B cell (primary cell): ENCODE measurements at regions not wholly inside any gene's neighbourhood (a gene's known extent, or its start where the extent isn't known, plus 50 kb on each side); places are given as distances from the start of the nearest gene placed in this dataset.

Experiments used
- ATAC-seq: fragments of 200-7000 bp; cut with Tn5 transposase; one replicate; pipeline ENCODE4 v1.10.0; 2021; ENCODE audit warnings: low read depth, mild to moderate bottlenecking, moderate number of reproducible peaks, moderate library complexity
- CTCF ChIA-PET: fragments of 350-600 bp; sonication (Branson Sonifier 250); formaldehyde crosslinking; loops from one replicate; lab custom pipeline; 2021; ENCODE audit warnings: antibody characterized with exemption, inconsistent platforms; lab: Charles Lee
- POLR2A ChIA-PET: fragments of 350-600 bp; sonication (Branson Sonifier 250); formaldehyde crosslinking; loops from one replicate; lab custom pipeline; 2021; ENCODE audit warnings: antibody characterized with exemption; lab: Charles Lee
- DNase-seq: peaks from one replicate; pipeline ENCODE4 v3.0.0; 2013
- H2AFZ ChIP-seq: 2 replicates; pipeline ENCODE4 v1.6.1; 2012; ENCODE audit warnings: mild to moderate bottlenecking, low read depth, low read length; ENCODE audit not compliant: insufficient read depth, poor library complexity, severe bottlenecking
- H3K27ac ChIP-seq, 2 donors: 1 replicate in 1 of 2; 2 replicates in 1 of 2; pipeline ENCODE4 v1.5.1; 2012 to 2013; ENCODE audit warnings: low read length in 2 of 2, mild to moderate bottlenecking in 2 of 2, moderate library complexity in 1 of 2
- H3K27me3 ChIP-seq, 4 experiments: fragments of 200-600 bp in 1 of 4; sonication (generic) in 1 of 4; replicated peaks in 1 of 4; 1 replicate in 2 of 4; 2 replicates in 2 of 4; pipeline versions ENCODE4 v1.6.1 to v1.7.0; 2013 to 2016; ENCODE audit warnings: low read length in 3 of 4, mild to moderate bottlenecking in 2 of 4, mixed read lengths in 1 of 4, moderate library complexity in 1 of 4; ENCODE audit not compliant: insufficient read depth in 4 of 4, control insufficient read depth in 3 of 4; ENCODE audit errors: control extremely low read depth in 1 of 4
- H3K36me3 ChIP-seq, 2 experiments: replicated peaks in 1 of 2; 1 replicate in 1 of 2; 2 replicates in 1 of 2; pipeline versions ENCODE4 v1.6.1 to v1.7.1; 2013; ENCODE audit warnings: low read length in 1 of 2; ENCODE audit not compliant: insufficient read depth in 2 of 2, control insufficient read depth in 1 of 2; ENCODE audit errors: control extremely low read depth in 1 of 2, extremely low read depth in 1 of 2
- H3K4me1 ChIP-seq, 2 donors: fragments of 200-600 bp in 1 of 2; sonication (generic) in 1 of 2; 1 replicate in 1 of 2; 2 replicates in 1 of 2; pipeline versions ENCODE4 v1.5.1 to v1.6.1; 2013 to 2017; ENCODE audit warnings: low read length in 2 of 2; ENCODE audit not compliant: control insufficient read depth in 2 of 2, insufficient read depth in 2 of 2
- H3K4me2 ChIP-seq: replicated peaks from 2 replicates; pipeline ENCODE3; 2012; ENCODE audit warnings: mild to moderate bottlenecking, low read depth, low read length; ENCODE audit not compliant: poor library complexity, severe bottlenecking
- H3K4me3 ChIP-seq, 5 experiments: fragments of 200-600 bp in 1 of 5; sonication (generic) in 1 of 5; 1 replicate in 3 of 5; 2 replicates in 2 of 5; pipeline versions ENCODE4 v1.5.1 to v1.7.0; 2011 to 2016; ENCODE audit warnings: low read length in 4 of 5, mild to moderate bottlenecking in 4 of 5, low read depth in 2 of 5, control low read depth in 1 of 5, moderate library complexity in 1 of 5; ENCODE audit not compliant: insufficient read depth in 1 of 5; ENCODE audit errors: control extremely low read depth in 1 of 5, extremely low read depth in 1 of 5
- H3K79me2 ChIP-seq: fragments of 200-600 bp; sonication (generic); one replicate; pipeline ENCODE4 v1.6.0; 2016; ENCODE audit warnings: low read length; ENCODE audit not compliant: control insufficient read depth, insufficient read depth
- H3K9ac ChIP-seq: fragments of 200-600 bp; sonication (generic); 2 replicates; pipeline ENCODE4 v1.6.1; 2017; ENCODE audit warnings: mild to moderate bottlenecking, low read length, moderate library complexity
- H3K9me3 ChIP-seq, 3 donors: one replicate each; pipeline versions ENCODE4 v1.6.1 to v1.7.1; 2013; ENCODE audit warnings: low read length in 2 of 3; ENCODE audit not compliant: control insufficient read depth in 2 of 3, insufficient read depth in 1 of 3; ENCODE audit errors: control extremely low read depth in 1 of 3
- H4K20me1 ChIP-seq: 2 replicates; pipeline ENCODE4 v1.6.0; 2012; ENCODE audit warnings: mild to moderate bottlenecking, low read length; ENCODE audit not compliant: insufficient read depth, control insufficient read depth, poor library complexity, severe bottlenecking
- H3K27ac Mint-ChIP-seq: one replicate; pipeline ENCODE4 v1.8.0; 2021; ENCODE audit warnings: mixed read lengths
- H3K27me3 Mint-ChIP-seq: one replicate; pipeline ENCODE4 v1.8.0; 2021; ENCODE audit warnings: mixed read lengths
- H3K4me1 Mint-ChIP-seq: one replicate; pipeline ENCODE4 v1.8.0; 2021; ENCODE audit warnings: mixed read lengths
- H3K4me3 Mint-ChIP-seq: one replicate; pipeline ENCODE4 v1.8.0; 2021; ENCODE audit warnings: mixed read lengths
- H3K9me3 Mint-ChIP-seq: one replicate; pipeline ENCODE4 v1.8.0; 2022; ENCODE audit warnings: mixed read lengths; ENCODE audit not compliant: insufficient read depth
- CTCF ChIP-seq: fragments of 200-600 bp; IDR thresholded peaks from one replicate; pipeline ENCODE4 v1.8.0; 2022; ENCODE audit warnings: antibody characterized with exemption, mild to moderate bottlenecking
- EZH2 ChIP-seq: IDR thresholded peaks from 2 replicates; pipeline ENCODE4 v1.6.1; 2012; ENCODE audit warnings: borderline replicate concordance, low read depth, mild to moderate bottlenecking, moderate library complexity, low read length; ENCODE audit not compliant: insufficient read depth, poor library complexity, severe bottlenecking
- WGBS: methylation state at CpG from one replicate; pipeline ENCODE4 v1.1.5; 2013; ENCODE audit warnings: missing lambda C conversion rate; ENCODE audit not compliant: insufficient coverage; 5-methylcytosine and 5-hydroxymethylcytosine counted together
- intact Hi-C: fragments of 100-400 bp; cut with micrococcal nuclease; formaldehyde crosslinking; loops from one replicate; pipeline ENCODE4 v1.10.0; 2022

GRCh38 chr18:10055125-10055750 lies 141.4 kb downstream of the VAPA start:
- Histone ChIP-seq H3K27ac (no peak overlapping the region), H3K9me3 (no peaks in the 10 kb centered on the region), H3K27me3 (peaks cover 0 to 3% (median 0%) of the 10 kb centered on the region in 4 experiments), H2AFZ (no peak overlapping the region), H3K36me3 (no peaks in the 10 kb centered on the region), H3K4me3 (no peak overlapping the region), H3K4me1 (peaks cover 10 to 11% of the 10 kb centered on the region in 2 donors), H3K79me2 (no peaks in the 10 kb centered on the region), H3K4me2 (no peak overlapping the region), H3K9ac (no peak overlapping the region), H4K20me1 (no peaks in the 10 kb centered on the region)
- Mint-ChIP-seq H3K27ac (no peak overlapping the region), H3K4me1 (peaks cover 12% of the 10 kb centered on the region), H3K9me3 (no peaks in the 10 kb centered on the region), H3K4me3 (no peak overlapping the region), H3K27me3 (peaks cover 4% of the 10 kb centered on the region)
- intact Hi-C loops = no loop called here
- TF ChIP-seq EZH2 = no peak
- TF ChIP-seq CTCF = no peak
- POLR2A ChIA-PET = no interaction called here
- CTCF ChIA-PET = no interaction called here
- no peak for DNase-seq
- no peak for ATAC-seq
- WGBS = 95% methylated on average over 8 of the region's 10 CpGs

- 94% methylated on average over 10 of the region's 12 CpGs for WGBS
- Mint-ChIP-seq H3K4me3 (no peak overlapping the region), H3K4me1 (peaks cover 12% of the 10 kb centered on the region), H3K27ac (no peak overlapping the region), H3K9me3 (no peaks in the 10 kb centered on the region), H3K27me3 (peaks cover 10% of the 10 kb centered on the region)
- Histone ChIP-seq H2AFZ (no peak overlapping the region), H3K4me1 (peaks cover 10 to 11% of the 10 kb centered on the region in 2 donors), H3K4me3 (no peak overlapping the region), H3K9ac (no peak overlapping the region), H3K4me2 (no peak overlapping the region), H3K27me3 (peaks cover 0 to 3% (median 0%) of the 10 kb centered on the region in 4 experiments), H3K9me3 (no peaks in the 10 kb centered on the region), H3K36me3 (no peaks in the 10 kb centered on the region), H3K79me2 (no peaks in the 10 kb centered on the region), H3K27ac (no peak overlapping the region), H4K20me1 (no peaks in the 10 kb centered on the region)
- DNase-seq = no peak
- intact Hi-C loops = no loop called here
- no peak for ATAC-seq
- CTCF ChIA-PET = no interaction called here
- POLR2A ChIA-PET = no interaction called here
- TF ChIP-seq EZH2 (no peak), CTCF (no peak)
These were observed 142.7 kb downstream of the VAPA start for GRCh38 chr18:10056506-10056905.
